ENCODE measurements at regions not wholly inside any gene's neighbourhood (a gene's known extent, or its start where the extent isn't known, plus 50 kb on each side); places are given as distances from the start of the nearest gene placed in this dataset.

GRCh38 chr13:39888865-39889810, 233.7 kb downstream of the COG6 start:
- TF ChIP-seq CTCF (IDR thresholded peaks at IDR 0.05) (no peak), EP300 (IDR thresholded peaks at IDR 0.05) (no peak), POLR2A (IDR thresholded peaks at IDR 0.05) (no peak)
